K562 (cell line): ENCODE measurements at regions not wholly inside any gene's neighbourhood (a gene's known extent, or its start where the extent isn't known, plus 50 kb on each side); places are given as distances from the start of the nearest gene placed in this dataset.

Experiments
- ATAC-seq: fragments of 200-7000 bp; cut with Tn5 transposase; 3 replicates; pipeline ENCODE4 v1.9.1; 2020; ENCODE audit warnings: moderate library complexity
- BruUV-seq: library from RNA; stranded (reverse); fragments of 400-500 nt; replicated peaks from 2 replicates; lab custom pipeline; 2021; lab: Mats Ljungman, UMichigan
- CTCF ChIA-PET: fragments of 300-600 bp; formaldehyde crosslinking; extraction: SDS; loops from one replicate; lab custom pipeline; 2021; ENCODE audit warnings: low intra/inter-chr PET ratio; lab: Yijun Ruan, JAX
- POLR2A ChIA-PET: fragments of 300-600, 350-650 bp; sonication (Branson Sonifier 250); formaldehyde crosslinking; extraction: SDS; loops from one replicate; lab custom pipeline; 2021; ENCODE audit warnings: antibody characterized with exemption, inconsistent platforms; lab: Yijun Ruan, JAX
- DNase-seq, 4 experiments: peaks; one replicate each; pipeline versions ENCODE4 v3.0.0 to v3.0.0-alpha.2; 2011 to 2018; ENCODE audit warnings: low spot score in 3 of 4, mixed read lengths in 3 of 4; ENCODE audit errors: extremely low read depth in 1 of 4
- FAIRE-seq: peaks from 2 replicates; lab custom pipeline; 2011; peaks lifted over from hg19 to GRCh38; lab: Jason Lieb, UNC
- H2AFZ ChIP-seq: 2 replicates; pipeline ENCODE4 v1.6.0; 2011; ENCODE audit warnings: low read depth, low read length, control low read depth, inconsistent platforms
- H3K27ac ChIP-seq: fragments of 200-600 bp; 3 replicates; pipeline ENCODE4 v1.8.0; 2011; ENCODE audit warnings: low read depth, mild to moderate bottlenecking, control low read depth, inconsistent platforms, low read length, moderate library complexity, mixed read lengths; ENCODE audit errors: extremely low read depth
- H3K27me3 ChIP-seq, 2 experiments: fragments of 300-600 bp in 1 of 2; 2 replicates in 1 of 2; 3 replicates in 1 of 2; pipeline versions ENCODE4 v1.6.0 to v1.8.0; 2011; ENCODE audit warnings: inconsistent platforms in 2 of 2, low read length in 2 of 2, mild to moderate bottlenecking in 1 of 2, mixed read lengths in 1 of 2, moderate library complexity in 1 of 2; ENCODE audit not compliant: control insufficient read depth in 2 of 2, insufficient read depth in 2 of 2
- H3K36me3 ChIP-seq: fragments of 300-600 bp; 3 replicates; pipeline ENCODE4 v1.8.0; 2011; ENCODE audit warnings: mild to moderate bottlenecking, low read length, inconsistent platforms; ENCODE audit not compliant: control insufficient read depth, insufficient read depth
- H3K4me1 ChIP-seq, 2 experiments: fragments of 200-600 bp in 1 of 2; replicated peaks in 1 of 2; 2 replicates in 1 of 2; 3 replicates in 1 of 2; pipeline versions ENCODE4 v1.5.1 to v1.8.0; 2011; ENCODE audit warnings: inconsistent platforms in 2 of 2, low read length in 2 of 2, mild to moderate bottlenecking in 1 of 2, mixed read lengths in 1 of 2, moderate library complexity in 1 of 2; ENCODE audit not compliant: control insufficient read depth in 2 of 2, insufficient read depth in 2 of 2
- H3K4me2 ChIP-seq: 2 replicates; pipeline ENCODE4 v1.6.1; 2011; ENCODE audit warnings: low read length, control low read depth, inconsistent platforms, mixed read lengths; ENCODE audit not compliant: insufficient read depth
- H3K4me3 ChIP-seq: fragments of 200-600 bp; sonication (generic), shearing (Covaris generic); 2 replicates; pipeline ENCODE4 v1.5.1; 2016; ENCODE audit warnings: control low read depth, inconsistent platforms
- H3K79me2 ChIP-seq: fragments of 200-600 bp; 3 replicates; pipeline ENCODE4 v1.8.0; 2011; ENCODE audit warnings: low read length, inconsistent platforms; ENCODE audit not compliant: control insufficient read depth, insufficient read depth
- H3K9ac ChIP-seq, 2 experiments: 2 replicates each; pipeline versions ENCODE4 v1.6.0 to v1.6.1; 2011; ENCODE audit warnings: low read depth in 2 of 2, low read length in 2 of 2, control low read depth in 1 of 2, inconsistent platforms in 1 of 2, mild to moderate bottlenecking in 1 of 2, mixed read lengths in 1 of 2; ENCODE audit not compliant: insufficient read depth in 1 of 2
- H3K9me1 ChIP-seq: one replicate; pipeline ENCODE4 v1.6.0; 2011; ENCODE audit warnings: inconsistent platforms, mild to moderate bottlenecking, low read length, moderate library complexity; ENCODE audit not compliant: control insufficient read depth, insufficient read depth
- H3K9me3 ChIP-seq: replicated peaks from 2 replicates; pipeline ENCODE4 v1.5.1; 2011; ENCODE audit warnings: low read depth, low read length, inconsistent platforms; ENCODE audit not compliant: control insufficient read depth, insufficient read depth
- H4K20me1 ChIP-seq: replicated peaks from 2 replicates; pipeline ENCODE4 v1.6.1; 2011; ENCODE audit warnings: low read length, inconsistent platforms, mixed read lengths; ENCODE audit not compliant: control insufficient read depth, insufficient read depth
- ELF4 ChIP-seq: fragments of 450-650 bp; formaldehyde crosslinking; IDR thresholded peaks from 2 replicates; pipeline ENCODE4 v1.4.0; 2022; ENCODE audit warnings: missing genetic modification characterization
- FOXK2 ChIP-seq, 2 experiments: fragments of 450-650 bp; IDR thresholded peaks in 1 of 2; conservative IDR thresholded peaks in 1 of 2; 2 replicates each; pipeline ENCODE4 v1.6.1; 2016; ENCODE audit warnings: low read depth in 2 of 2, mild to moderate bottlenecking in 1 of 2
- ID3 ChIP-seq, 2 experiments: fragments of 250-450 bp in 1 of 2; fragments of 450-650 bp in 1 of 2; sonication (Bioruptor Pico) in 1 of 2; IDR thresholded peaks; 2 replicates each; pipeline versions ENCODE4 v1.6.1 to v1.8.0; 2016 to 2021; ENCODE audit warnings: mild to moderate bottlenecking in 2 of 2, moderate library complexity in 2 of 2, missing compliant biosample characterization in 1 of 2, missing genetic modification characterization in 1 of 2
- KLF6 ChIP-seq: fragments of 250-450 bp; sonication (Bioruptor Pico); IDR thresholded peaks from 2 replicates; pipeline ENCODE4 v1.4.0; 2020; ENCODE audit warnings: mild to moderate bottlenecking, moderate library complexity, borderline replicate concordance
- MBD2 ChIP-seq: sonication (generic); IDR thresholded peaks from 2 replicates; pipeline ENCODE4 v1.6.1; 2016; ENCODE audit warnings: low read depth, borderline replicate concordance
- NR3C1 ChIP-seq: sonication (generic); formaldehyde crosslinking; IDR thresholded peaks from 2 replicates; pipeline ENCODE4 v1.8.1; 2022; ENCODE audit warnings: missing genetic modification reagents
- PPARD ChIP-seq: fragments of 250-450 bp; sonication (Bioruptor Pico); IDR thresholded peaks from 2 replicates; pipeline ENCODE4 v1.8.0; 2022; ENCODE audit warnings: inconsistent platforms, mild to moderate bottlenecking, moderate library complexity
- TCF15 ChIP-seq: fragments of 250-450 bp; sonication (Bioruptor Pico); IDR thresholded peaks from 2 replicates; pipeline ENCODE4 v1.8.0; 2022; ENCODE audit warnings: moderate library complexity, mild to moderate bottlenecking, inconsistent platforms
- ZFPM2 ChIP-seq: fragments of 250-450 bp; sonication (Bioruptor Pico); IDR thresholded peaks from 2 replicates; pipeline ENCODE4 v1.5.1; 2022; ENCODE audit warnings: mild to moderate bottlenecking
- ZKSCAN3 ChIP-seq: fragments of 250-450 bp; sonication (Bioruptor Pico); IDR thresholded peaks from 2 replicates; pipeline ENCODE4 v1.4.0; 2020
- ZNF212 ChIP-seq: fragments of 450-650 bp; formaldehyde crosslinking; IDR thresholded peaks from 2 replicates; pipeline ENCODE4 v1.4.0; 2020; ENCODE audit warnings: mild to moderate bottlenecking
- ZNF668 ChIP-seq: fragments of 250-450 bp; sonication (Bioruptor Pico); IDR thresholded peaks from 2 replicates; pipeline ENCODE4 v1.8.0; 2022; ENCODE audit warnings: mild to moderate bottlenecking, inconsistent platforms
- WGBS: fragments of 100-300 bp; shearing (Covaris generic); methylation state at CpG from one replicate; pipeline ENCODE4 v1.1.6; 2016; ENCODE audit warnings: low coverage, mixed read lengths; ENCODE audit not compliant: insufficient coverage; ENCODE audit errors: missing lambda C conversion rate; 5-methylcytosine and 5-hydroxymethylcytosine counted together
- in situ Hi-C: fragments of 300-500 bp; cut with MboI; formaldehyde crosslinking; loops from 4 replicates; pipeline ENCODE4 v1.15.0; 2018; ENCODE audit warnings: inconsistent platforms, mixed read lengths
- intact Hi-C: fragments of 100-400 bp; cut with micrococcal nuclease; formaldehyde crosslinking; loops from 2 replicates; pipeline ENCODE4 v1.14.2; 2022
- TF ChIP-seq, protein P1 (sequence below): sonication (generic); formaldehyde crosslinking; IDR thresholded peaks from 2 replicates; pipeline ENCODE4 v1.8.1; 2022; ENCODE audit warnings: missing genetic modification reagents
- TF ChIP-seq, protein P2 (sequence below): sonication (generic); formaldehyde crosslinking; IDR thresholded peaks from 2 replicates; pipeline ENCODE4 v1.8.0; 2023; ENCODE audit warnings: mild to moderate bottlenecking, missing genetic modification reagents

DNA sequence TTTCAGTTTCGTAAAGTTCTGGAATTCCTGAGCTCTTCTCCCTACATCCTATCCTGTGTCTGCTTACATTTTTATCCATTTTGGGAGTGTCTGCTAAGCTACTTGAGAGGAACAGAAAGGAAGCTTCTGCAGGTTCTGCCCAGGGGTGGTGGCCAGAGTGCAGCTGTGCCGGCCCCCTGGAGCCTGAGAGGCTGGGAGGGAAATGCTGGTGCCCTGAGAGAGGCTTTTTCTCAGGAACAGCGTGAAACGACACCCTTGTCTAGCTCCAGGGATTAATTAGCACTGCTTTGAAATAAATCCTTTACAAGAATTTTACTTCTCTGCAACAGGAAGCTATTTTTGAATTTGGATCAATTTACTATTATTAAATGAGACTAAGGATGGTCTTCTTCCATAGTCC, 165.4 kb downstream of the SLC15A5 start:
- no peaks in the 10 kb centered on the region for H3K4me1 ChIP-seq
- intact Hi-C loops, result no loop called here
- no peaks in the 10 kb centered on the region for H3K79me2 ChIP-seq
- H3K9me3 ChIP-seq, result no peaks in the 10 kb centered on the region
- BruUV-seq, result no TSS peak
- H3K4me2 ChIP-seq, result no peak overlapping the region
- no peak overlapping the region for H3K9ac ChIP-seq
- ATAC-seq (no peak), FAIRE-seq (no peak), DNase-seq (no peak)
- 2% methylated on average over 4 of the region's 4 CpGs for WGBS
- no peaks in the 10 kb centered on the region for H3K27me3 ChIP-seq
- in situ Hi-C loops, result no loop called here
- no peak overlapping the region for H3K4me3 ChIP-seq
- H3K9me1 ChIP-seq, result no peaks in the 10 kb centered on the region
- ChIA-PET CTCF (no interaction called here), POLR2A (interaction anchor here (0.6 kb wide), 1 partner anchor 11 kb away, joined by 3 read pairs; no protein-coding TSS in a partner anchor)
- no peaks in the 10 kb centered on the region for H4K20me1 ChIP-seq
- H2AFZ ChIP-seq, result no peak overlapping the region
- H3K27ac ChIP-seq, result no peak overlapping the region
- no peaks in the 10 kb centered on the region for H3K36me3 ChIP-seq
- no peak for TF ChIP-seq MBD2
- no peak for TF ChIP-seq ZKSCAN3 (CRISPR knock-in tag)
- TF ChIP-seq, protein P1, sequence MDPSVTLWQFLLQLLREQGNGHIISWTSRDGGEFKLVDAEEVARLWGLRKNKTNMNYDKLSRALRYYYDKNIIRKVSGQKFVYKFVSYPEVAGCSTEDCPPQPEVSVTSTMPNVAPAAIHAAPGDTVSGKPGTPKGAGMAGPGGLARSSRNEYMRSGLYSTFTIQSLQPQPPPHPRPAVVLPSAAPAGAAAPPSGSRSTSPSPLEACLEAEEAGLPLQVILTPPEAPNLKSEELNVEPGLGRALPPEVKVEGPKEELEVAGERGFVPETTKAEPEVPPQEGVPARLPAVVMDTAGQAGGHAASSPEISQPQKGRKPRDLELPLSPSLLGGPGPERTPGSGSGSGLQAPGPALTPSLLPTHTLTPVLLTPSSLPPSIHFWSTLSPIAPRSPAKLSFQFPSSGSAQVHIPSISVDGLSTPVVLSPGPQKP (CRISPR knock-in tag), result no peak
- TF ChIP-seq ID3 (CRISPR knock-in tag; IDR thresholded peaks at IDR 0.05), result no peak
- no peak for TF ChIP-seq ID3 (tag; IDR thresholded peaks at IDR 0.05)
- no peak for TF ChIP-seq ZNF212
- TF ChIP-seq TCF15 (CRISPR knock-in tag), result no peak
- TF ChIP-seq, protein P2, sequence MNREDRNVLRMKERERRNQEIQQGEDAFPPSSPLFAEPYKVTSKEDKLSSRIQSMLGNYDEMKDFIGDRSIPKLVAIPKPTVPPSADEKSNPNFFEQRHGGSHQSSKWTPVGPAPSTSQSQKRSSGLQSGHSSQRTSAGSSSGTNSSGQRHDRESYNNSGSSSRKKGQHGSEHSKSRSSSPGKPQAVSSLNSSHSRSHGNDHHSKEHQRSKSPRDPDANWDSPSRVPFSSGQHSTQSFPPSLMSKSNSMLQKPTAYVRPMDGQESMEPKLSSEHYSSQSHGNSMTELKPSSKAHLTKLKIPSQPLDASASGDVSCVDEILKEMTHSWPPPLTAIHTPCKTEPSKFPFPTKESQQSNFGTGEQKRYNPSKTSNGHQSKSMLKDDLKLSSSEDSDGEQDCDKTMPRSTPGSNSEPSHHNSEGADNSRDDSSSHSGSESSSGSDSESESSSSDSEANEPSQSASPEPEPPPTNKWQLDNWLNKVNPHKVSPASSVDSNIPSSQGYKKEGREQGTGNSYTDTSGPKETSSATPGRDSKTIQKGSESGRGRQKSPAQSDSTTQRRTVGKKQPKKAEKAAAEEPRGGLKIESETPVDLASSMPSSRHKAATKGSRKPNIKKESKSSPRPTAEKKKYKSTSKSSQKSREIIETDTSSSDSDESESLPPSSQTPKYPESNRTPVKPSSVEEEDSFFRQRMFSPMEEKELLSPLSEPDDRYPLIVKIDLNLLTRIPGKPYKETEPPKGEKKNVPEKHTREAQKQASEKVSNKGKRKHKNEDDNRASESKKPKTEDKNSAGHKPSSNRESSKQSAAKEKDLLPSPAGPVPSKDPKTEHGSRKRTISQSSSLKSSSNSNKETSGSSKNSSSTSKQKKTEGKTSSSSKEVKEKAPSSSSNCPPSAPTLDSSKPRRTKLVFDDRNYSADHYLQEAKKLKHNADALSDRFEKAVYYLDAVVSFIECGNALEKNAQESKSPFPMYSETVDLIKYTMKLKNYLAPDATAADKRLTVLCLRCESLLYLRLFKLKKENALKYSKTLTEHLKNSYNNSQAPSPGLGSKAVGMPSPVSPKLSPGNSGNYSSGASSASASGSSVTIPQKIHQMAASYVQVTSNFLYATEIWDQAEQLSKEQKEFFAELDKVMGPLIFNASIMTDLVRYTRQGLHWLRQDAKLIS, result no peak
- TF ChIP-seq PPARD (CRISPR knock-in tag), result no peak
- no peak for TF ChIP-seq FOXK2 (conservative IDR thresholded peaks at IDR 0.05 in 1 of 2, IDR thresholded peaks at IDR 0.05 in 1 of 2; ENCODE audit: low read depth in 2 of 2)
- no peak for TF ChIP-seq NR3C1 (CRISPR knock-in tag)
- no peak for TF ChIP-seq ZFPM2 (CRISPR knock-in tag)
- TF ChIP-seq ZNF668 (CRISPR knock-in tag), result no peak
- TF ChIP-seq KLF6 (CRISPR knock-in tag), result no peak
- no peak for TF ChIP-seq ELF4
